Thyroid gland (tissue), 4 donors: ENCODE measurements at regions not wholly inside any gene's neighbourhood (a gene's known extent, or its start where the extent isn't known, plus 50 kb on each side); places are given as distances from the start of the nearest gene placed in this dataset.

Source experiments
- DNase-seq, 2 donors: peaks; one replicate each; pipeline ENCODE4 v3.0.0-alpha.2; 2019
- H3K27ac ChIP-seq, 3 donors: fragments of 200-600 bp; sonication (generic); 1 replicate in 2 of 3; 2 replicates in 1 of 3; pipeline ENCODE4 v1.5.1; 2016 to 2019; ENCODE audit warnings: mild to moderate bottlenecking in 1 of 3, moderate library complexity in 1 of 3
- H3K27me3 ChIP-seq: fragments of 200-600 bp; sonication (generic); one replicate; pipeline ENCODE4 v1.5.1; 2019
- H3K36me3 ChIP-seq, 2 donors: fragments of 200-600 bp; sonication (generic); one replicate each; pipeline ENCODE4 v1.5.1; 2016 to 2019
- H3K4me1 ChIP-seq, 2 donors: fragments of 200-600 bp; sonication (generic); one replicate each; pipeline ENCODE4 v1.5.1; 2017 to 2019
- H3K4me3 ChIP-seq, 3 donors: fragments of 200-600 bp; sonication (generic); replicated peaks in 1 of 3; 1 replicate in 2 of 3; 2 replicates in 1 of 3; pipeline ENCODE4 v1.5.1; 2016; ENCODE audit warnings: mild to moderate bottlenecking in 1 of 3
- H3K9me3 ChIP-seq: fragments of 200-600 bp; sonication (generic); one replicate; pipeline ENCODE4 v1.5.1; 2017
- CTCF ChIP-seq, 6 experiments: fragments of 200-600 bp in 3 of 6; fragments of 450-650 bp in 3 of 6; sonication (generic) in 3 of 6; IDR thresholded peaks; one replicate each; pipeline ENCODE4 v1.5.1; 2016 to 2019; ENCODE audit warnings: antibody characterized with exemption in 6 of 6, mild to moderate bottlenecking in 2 of 6, inconsistent platforms in 1 of 6, moderate library complexity in 1 of 6
- POLR2A ChIP-seq, 2 donors: fragments of 450-650 bp; IDR thresholded peaks; one replicate each; pipeline ENCODE4 v1.6.1; 2017; ENCODE audit warnings: antibody characterized with exemption in 2 of 2, mild to moderate bottlenecking in 2 of 2, moderate library complexity in 1 of 2
- WGBS, 2 donors: methylation state at CpG; one replicate each; pipeline ENCODE4 v1.1.5; 2017; 5-methylcytosine and 5-hydroxymethylcytosine counted together
- intact Hi-C: fragments of 100-400 bp; cut with DNase I; formaldehyde crosslinking; loops from one replicate; pipeline ENCODE4 v1.15.1; 2023

- H3K27me3 ChIP-seq, result no peaks in the 10 kb centered on the region
- intact Hi-C loops, result no loop called here
- no peak overlapping the region for H3K4me3 ChIP-seq
- WGBS, 2 donors, result 68 to 72% methylated on average over 12 of the region's 12 CpGs
- no peak for TF ChIP-seq POLR2A (IDR thresholded peaks at IDR 0.05)
- no peaks in the 10 kb centered on the region for H3K9me3 ChIP-seq
- H3K27ac ChIP-seq, result no peak overlapping the region
- H3K4me1 ChIP-seq, result no peaks in the 10 kb centered on the region
- no peaks in the 10 kb centered on the region for H3K36me3 ChIP-seq
- no peak for DNase-seq
These were observed 117.0 kb upstream of the SOX21 start for GRCh38 chr13:94829185-94829836.

- intact Hi-C loops, result no loop called here
- H3K9me3 ChIP-seq, result no peaks in the 10 kb centered on the region
- H3K27ac ChIP-seq, result no peak overlapping the region
- TF ChIP-seq POLR2A (IDR thresholded peaks at IDR 0.05) (no peak), CTCF (IDR thresholded peaks at IDR 0.05) (no peak)
- no peak for DNase-seq
- H3K4me1 ChIP-seq, result no peaks in the 10 kb centered on the region
- 64 to 65% methylated on average over 2 of the region's 2 CpGs for WGBS, 2 donors
- H3K4me3 ChIP-seq, result no peak overlapping the region
- no peaks in the 10 kb centered on the region for H3K36me3 ChIP-seq
- H3K27me3 ChIP-seq, result no peaks in the 10 kb centered on the region
These were observed 115.2 kb upstream of the SOX21 start for GRCh38 chr13:94827566-94827965.

- intact Hi-C loops, result no loop called here
- Histone ChIP-seq H3K4me3 (no peak overlapping the region), H3K27me3 (no peaks in the 10 kb centered on the region), H3K36me3 (no peaks in the 10 kb centered on the region), H3K4me1 (no peaks in the 10 kb centered on the region), H3K9me3 (no peaks in the 10 kb centered on the region), H3K27ac (no peak overlapping the region)
- peak; percentile 4 to 13 for DNase-seq
- no peak for TF ChIP-seq POLR2A (IDR thresholded peaks at IDR 0.05)
- TF ChIP-seq CTCF (IDR thresholded peaks at IDR 0.05), result no peak
- 11 to 28% methylated on average over 5 of the region's 5 CpGs for WGBS, 2 donors
These were observed 113.2 kb upstream of the SOX21 start for GRCh38 chr13:94825507-94825906.

- intact Hi-C loops, result no loop called here
- Histone ChIP-seq H3K27ac (no peak overlapping the region), H3K9me3 (no peaks in the 10 kb centered on the region), H3K27me3 (no peaks in the 10 kb centered on the region), H3K4me1 (no peaks in the 10 kb centered on the region), H3K4me3 (no peak overlapping the region), H3K36me3 (no peaks in the 10 kb centered on the region)
- TF ChIP-seq POLR2A (IDR thresholded peaks at IDR 0.05), result no peak
- TF ChIP-seq CTCF (IDR thresholded peaks at IDR 0.05), result no peak
- DNase-seq, result no peak
- WGBS, 2 donors, result 90% methylated on average over 4 of the region's 4 CpGs
These were observed 112.3 kb upstream of the SOX21 start for GRCh38 chr13:94824601-94825000.

- no peak for TF ChIP-seq POLR2A (IDR thresholded peaks at IDR 0.05)
- TF ChIP-seq CTCF (IDR thresholded peaks at IDR 0.05), result no peak
- Histone ChIP-seq H3K27ac (no peak overlapping the region), H3K27me3 (no peaks in the 10 kb centered on the region), H3K9me3 (no peaks in the 10 kb centered on the region), H3K36me3 (no peaks in the 10 kb centered on the region), H3K4me1 (no peaks in the 10 kb centered on the region), H3K4me3 (no peak overlapping the region)
- intact Hi-C loops, result no loop called here
- WGBS, 2 donors, result 88 to 95% methylated on average over 3 of the region's 3 CpGs
- DNase-seq, result no peak
These were observed 110.0 kb upstream of the SOX21 start for GRCh38 chr13:94822356-94822755.
